IPS DF 4.7 (cell line): ENCODE measurements at regions not wholly inside any gene's neighbourhood (a gene's known extent, or its start where the extent isn't known, plus 50 kb on each side); places are given as distances from the start of the nearest gene placed in this dataset.

ENCODE experiments used
- DNase-seq: peaks from one replicate; pipeline ENCODE4 v3.0.0-alpha.2; 2013; ENCODE audit warnings: low spot score; ENCODE audit errors: extremely low read depth

- no peak for DNase-seq
These were observed 134.8 kb downstream of the TMEM26 start for GRCh38 chr10:61318429-61318828.

DNA sequence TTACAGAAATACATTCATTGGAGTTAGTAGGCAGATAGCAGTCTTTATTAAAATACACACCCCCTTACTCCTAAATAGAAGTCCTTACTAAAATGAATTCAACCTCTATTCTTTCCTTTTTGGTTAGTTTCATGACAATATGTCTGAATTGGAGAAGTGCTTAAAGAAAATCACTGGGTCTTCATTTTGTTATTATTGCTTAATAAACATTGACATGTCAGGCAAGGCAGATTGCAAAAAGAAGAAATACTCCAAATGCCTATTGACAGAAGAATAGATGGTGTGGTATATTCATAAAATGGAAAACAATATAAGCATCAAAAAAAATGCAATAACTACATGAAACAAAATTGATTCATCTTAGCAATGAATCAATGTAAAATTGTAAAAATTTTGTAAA, 135.5 kb downstream of the TMEM26 start:
- no peak for DNase-seq

GRCh38 chr10:61316676-61317265, 136.4 kb downstream of the TMEM26 start:
- DNase-seq, result no peak

GRCh38 chr10:61314273-61314672, 138.9 kb downstream of the TMEM26 start:
- no peak for DNase-seq

GRCh38 chr10:61313460-61313859, 139.7 kb downstream of the TMEM26 start:
- no peak for DNase-seq

- no peak for DNase-seq
These were observed 148.4 kb downstream of the TMEM26 start for GRCh38 chr10:61304746-61305145.

DNA sequence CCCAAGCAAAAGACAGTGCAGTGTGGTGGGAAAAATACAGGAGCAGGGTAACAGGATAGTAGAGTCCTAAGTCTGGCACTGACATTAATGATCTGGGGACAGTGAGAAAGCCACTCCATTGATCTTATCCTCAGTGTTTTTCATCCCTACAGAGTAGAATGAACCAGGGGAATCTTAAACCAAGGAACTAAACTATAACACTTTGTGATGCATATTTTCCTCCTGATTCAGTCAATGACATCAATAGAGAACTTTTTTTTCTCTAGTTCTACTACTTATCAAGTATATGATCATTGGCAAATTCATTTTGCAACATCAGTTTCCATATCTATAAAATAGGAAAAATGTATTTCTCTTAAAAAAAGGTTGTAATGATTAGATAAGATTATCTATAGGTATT, 151.1 kb downstream of the TMEM26 start:
- DNase-seq, result no peak

DNA sequence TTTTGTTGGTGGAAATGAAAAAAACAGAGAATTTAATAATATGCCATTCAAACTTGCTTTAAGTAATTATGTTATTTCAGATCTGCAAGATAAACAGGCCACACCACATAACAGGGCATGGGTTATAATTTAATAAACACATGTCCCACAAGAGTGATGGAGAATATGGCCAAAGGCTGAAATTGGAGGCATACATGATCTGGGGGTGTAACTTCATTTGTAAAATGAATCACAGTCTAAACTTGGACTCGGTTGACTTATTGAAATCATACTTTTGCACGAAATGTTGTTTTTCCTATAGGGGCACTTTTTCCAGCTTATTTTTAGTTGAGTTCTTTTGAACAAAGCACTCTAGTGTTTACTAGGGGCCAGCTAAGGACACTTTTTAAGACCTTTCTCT, 151.6 kb downstream of the TMEM26 start:
- DNase-seq, result no peak

- DNase-seq, result no peak
These were observed 153.3 kb downstream of the TMEM26 start for GRCh38 chr10:61299841-61300240.

GRCh38 chr10:61299156-61299555, 154.0 kb downstream of the TMEM26 start:
- DNase-seq, result no peak

DNA sequence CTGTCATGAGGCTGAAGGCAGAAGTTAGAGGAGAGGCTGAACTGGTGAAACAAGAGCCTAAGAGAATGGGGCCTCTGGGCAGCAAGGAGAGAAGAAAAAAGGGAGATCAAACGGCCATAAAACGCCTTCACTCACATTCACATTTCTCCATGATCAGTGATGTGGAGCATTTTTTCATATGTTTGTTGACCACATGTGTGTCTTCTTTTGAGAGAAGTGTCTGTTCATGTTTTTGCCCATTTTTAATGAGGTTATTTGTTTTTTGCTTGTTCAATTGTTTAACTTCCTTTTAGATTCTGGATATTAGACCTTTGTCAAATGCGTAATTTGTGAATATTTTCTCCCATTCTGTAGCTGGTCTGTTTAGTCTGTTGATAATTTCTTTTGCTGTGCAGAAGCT, 155.0 kb downstream of the TMEM26 start:
- DNase-seq, result no peak

DNA sequence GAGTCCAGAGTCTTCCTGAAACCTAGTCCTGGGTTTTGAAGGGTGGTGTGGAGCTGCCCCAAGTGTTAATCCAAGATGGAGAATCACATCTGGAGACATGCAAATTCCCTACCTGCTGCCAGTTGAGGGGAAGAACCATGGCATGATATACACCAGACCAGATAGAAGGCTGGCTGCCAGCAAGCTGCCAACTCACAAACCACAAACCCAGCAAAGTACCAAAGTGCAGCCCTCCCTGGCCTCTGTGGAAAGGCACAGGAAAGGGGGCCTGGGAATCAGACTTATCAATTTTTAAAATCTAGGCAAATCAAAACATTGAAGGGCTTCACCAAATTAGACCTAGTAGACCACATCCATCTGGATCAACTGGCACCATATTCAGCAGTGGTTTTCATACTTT, 157.0 kb downstream of the TMEM26 start:
- no peak for DNase-seq

- DNase-seq, result no peak
These were observed 159.1 kb downstream of the TMEM26 start for GRCh38 chr10:61294131-61294530.

- no peak for DNase-seq
These were observed 163.4 kb downstream of the TMEM26 start for GRCh38 chr10:61289813-61290212.

GRCh38 chr10:61286686-61287085, 166.5 kb downstream of the TMEM26 start:
- DNase-seq, result no peak

DNA sequence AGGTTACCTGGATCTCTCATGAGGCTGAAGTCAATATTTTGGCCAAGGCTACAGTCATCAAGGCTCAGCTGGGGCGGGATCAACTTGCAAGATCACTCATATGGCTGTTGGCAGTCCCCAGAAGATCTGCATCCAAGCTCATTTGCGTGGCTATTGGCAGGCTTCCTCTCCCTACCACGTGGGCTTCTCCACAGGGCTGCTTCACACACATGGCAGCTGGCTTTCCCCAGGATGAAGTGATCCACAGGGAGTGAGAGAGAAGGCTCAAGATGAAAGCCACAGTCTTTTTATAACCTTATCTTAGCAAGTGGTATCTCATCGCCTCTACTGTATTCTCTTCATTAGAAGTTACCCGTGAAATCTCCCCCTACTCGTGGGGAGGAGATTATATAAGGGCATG, 167.4 kb downstream of the TMEM26 start:
- DNase-seq, result no peak

GRCh38 chr10:61284222-61284890, 168.8 kb downstream of the TMEM26 start:
- DNase-seq, result no peak

- no peak for DNase-seq
These were observed 169.5 kb downstream of the TMEM26 start for GRCh38 chr10:61283481-61284221.

DNA sequence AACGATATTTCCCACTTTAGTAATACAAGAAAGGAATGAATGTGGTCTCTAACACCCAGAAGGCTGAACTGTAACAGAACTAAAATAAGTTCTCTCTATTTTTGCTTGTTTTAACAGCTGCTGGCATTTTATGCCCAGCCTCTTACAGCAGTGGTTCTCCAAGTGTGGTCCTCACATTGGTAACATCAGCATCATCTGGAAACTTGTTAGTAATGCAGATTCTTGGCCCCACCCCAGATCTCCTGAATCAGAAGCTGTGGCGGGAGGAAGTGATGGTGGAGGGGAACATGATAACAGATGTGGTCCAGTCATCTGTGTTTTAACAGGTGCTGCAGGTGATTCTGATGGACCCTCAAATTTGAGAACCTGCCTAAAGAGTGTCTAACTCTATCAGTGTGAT, 170.1 kb downstream of the TMEM26 start:
- DNase-seq, result no peak

- DNase-seq, result no peak
These were observed 172.9 kb downstream of the TMEM26 start for GRCh38 chr10:61280303-61280702.

DNA sequence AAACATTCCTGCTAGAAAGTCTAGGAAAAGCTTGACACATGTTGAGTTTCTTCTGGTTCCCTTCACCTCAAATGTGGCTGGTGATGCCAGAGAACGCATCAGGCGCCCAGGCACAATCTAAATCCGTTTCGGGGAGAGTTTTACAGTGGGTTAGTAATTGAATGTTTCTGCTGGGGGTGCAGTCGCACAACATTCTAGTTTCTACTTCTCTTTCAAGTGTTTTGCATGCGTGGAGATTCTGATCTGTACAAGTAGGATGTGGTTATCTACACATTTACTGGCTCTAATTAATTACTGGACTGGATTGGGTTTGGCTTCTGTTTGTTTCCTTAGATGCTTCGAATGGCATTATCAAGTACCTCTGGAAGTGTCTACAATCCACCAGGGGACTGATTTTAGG, 173.8 kb downstream of the TMEM26 start:
- DNase-seq, result no peak

DNA sequence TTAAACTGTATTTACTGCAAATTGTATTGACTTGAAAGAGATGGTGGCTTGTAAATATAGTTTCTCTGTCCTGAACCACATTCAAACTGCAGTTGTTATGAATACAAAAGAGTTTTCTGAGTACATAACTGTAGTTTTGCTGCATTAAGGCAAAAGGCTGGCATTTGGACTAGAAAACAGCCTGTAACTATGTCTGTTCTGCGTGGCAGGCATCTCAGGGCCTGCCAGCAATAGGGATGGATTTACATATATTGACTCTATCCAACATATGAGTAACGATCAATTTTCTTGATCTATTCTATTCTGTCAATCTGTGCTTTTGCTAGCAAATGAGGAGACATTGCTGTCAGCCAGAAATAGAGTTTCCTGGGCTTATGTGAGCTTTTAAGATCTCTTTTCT, 174.6 kb downstream of the TMEM26 start:
- DNase-seq, result no peak

DNA sequence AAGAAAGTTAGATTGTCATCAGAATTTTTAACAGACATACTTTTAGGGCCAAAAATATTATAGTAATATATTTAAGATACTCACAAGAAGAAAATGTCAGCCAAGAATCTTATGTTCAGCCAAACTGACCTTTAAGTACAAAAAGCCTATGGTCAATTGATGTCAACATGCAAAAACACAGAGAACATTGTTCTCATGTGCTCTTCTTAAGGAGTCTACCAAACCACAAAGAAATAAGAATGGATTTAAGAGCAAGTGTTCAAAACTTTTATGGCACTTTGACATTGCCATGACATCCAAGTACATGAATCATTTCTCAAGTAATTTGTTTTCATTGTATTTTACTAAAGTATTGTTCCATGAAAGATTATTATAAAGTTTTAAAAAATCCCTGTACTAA, 180.4 kb downstream of the TMEM26 start:
- no peak for DNase-seq
